Epithelial cell of esophagus (primary cell): ENCODE measurements at regions not wholly inside any gene's neighbourhood (a gene's known extent, or its start where the extent isn't known, plus 50 kb on each side); places are given as distances from the start of the nearest gene placed in this dataset.

Experiments used
- DNase-seq: peaks from one replicate; pipeline ENCODE4 v3.0.0; 2010; ENCODE audit warnings: low read depth
- H3K4me3 ChIP-seq: 2 replicates; pipeline ENCODE4 v1.5.1; 2011; ENCODE audit warnings: mild to moderate bottlenecking, low read length, control low read depth
- TF ChIP-seq, protein P1 (sequence below): IDR thresholded peaks from 2 replicates; pipeline ENCODE4 v1.5.1; 2011; ENCODE audit warnings: low read depth, mild to moderate bottlenecking, low read length, control low read depth, inconsistent platforms; ENCODE audit not compliant: insufficient read depth; ENCODE audit errors: missing control alignments

DNA sequence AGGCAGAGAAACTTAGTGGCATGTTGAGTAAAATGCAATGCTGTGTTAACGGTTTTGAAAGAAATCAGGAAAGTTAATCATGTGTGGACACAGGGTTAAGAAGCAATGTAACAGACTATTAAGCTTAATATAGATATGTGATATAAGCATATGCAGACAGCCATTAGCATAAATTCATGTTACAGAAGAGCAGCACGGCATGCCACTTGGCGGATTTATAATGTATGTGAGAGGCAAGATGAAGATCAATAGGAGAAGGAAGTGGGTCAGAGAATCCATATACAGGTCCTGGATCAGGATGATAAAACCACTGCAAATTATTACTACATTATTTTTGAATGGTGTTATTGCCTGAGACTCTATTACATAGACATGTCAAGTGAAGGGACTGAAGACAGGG lies 694.3 kb downstream of the MCTP2 start:
- no peak for DNase-seq
- TF ChIP-seq, protein P1, sequence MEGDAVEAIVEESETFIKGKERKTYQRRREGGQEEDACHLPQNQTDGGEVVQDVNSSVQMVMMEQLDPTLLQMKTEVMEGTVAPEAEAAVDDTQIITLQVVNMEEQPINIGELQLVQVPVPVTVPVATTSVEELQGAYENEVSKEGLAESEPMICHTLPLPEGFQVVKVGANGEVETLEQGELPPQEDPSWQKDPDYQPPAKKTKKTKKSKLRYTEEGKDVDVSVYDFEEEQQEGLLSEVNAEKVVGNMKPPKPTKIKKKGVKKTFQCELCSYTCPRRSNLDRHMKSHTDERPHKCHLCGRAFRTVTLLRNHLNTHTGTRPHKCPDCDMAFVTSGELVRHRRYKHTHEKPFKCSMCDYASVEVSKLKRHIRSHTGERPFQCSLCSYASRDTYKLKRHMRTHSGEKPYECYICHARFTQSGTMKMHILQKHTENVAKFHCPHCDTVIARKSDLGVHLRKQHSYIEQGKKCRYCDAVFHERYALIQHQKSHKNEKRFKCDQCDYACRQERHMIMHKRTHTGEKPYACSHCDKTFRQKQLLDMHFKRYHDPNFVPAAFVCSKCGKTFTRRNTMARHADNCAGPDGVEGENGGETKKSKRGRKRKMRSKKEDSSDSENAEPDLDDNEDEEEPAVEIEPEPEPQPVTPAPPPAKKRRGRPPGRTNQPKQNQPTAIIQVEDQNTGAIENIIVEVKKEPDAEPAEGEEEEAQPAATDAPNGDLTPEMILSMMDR: no peak
- H3K4me3 ChIP-seq: no peak overlapping the region

DNA sequence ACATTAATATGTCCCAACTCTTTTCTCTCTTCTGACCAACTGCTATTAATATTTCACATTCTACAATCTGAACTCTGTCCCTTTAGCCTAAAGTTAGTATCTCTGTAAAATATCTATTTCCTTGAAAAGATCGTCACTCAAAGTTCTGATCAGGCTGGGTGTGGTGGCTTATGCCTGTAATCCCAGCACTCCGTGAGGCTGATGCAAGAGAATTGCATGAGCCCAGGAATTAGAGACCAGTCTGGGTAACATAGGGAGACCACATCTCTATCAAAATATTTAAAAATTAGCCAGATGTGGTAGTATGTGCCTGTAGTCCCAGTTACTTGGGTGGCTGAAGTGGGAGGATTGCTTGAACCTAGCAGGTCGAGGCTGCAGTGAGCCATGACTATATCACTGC lies 695.6 kb downstream of the MCTP2 start:
- H3K4me3 ChIP-seq: no peak overlapping the region
- no peak for DNase-seq
- TF ChIP-seq, protein P1: no peak

DNA sequence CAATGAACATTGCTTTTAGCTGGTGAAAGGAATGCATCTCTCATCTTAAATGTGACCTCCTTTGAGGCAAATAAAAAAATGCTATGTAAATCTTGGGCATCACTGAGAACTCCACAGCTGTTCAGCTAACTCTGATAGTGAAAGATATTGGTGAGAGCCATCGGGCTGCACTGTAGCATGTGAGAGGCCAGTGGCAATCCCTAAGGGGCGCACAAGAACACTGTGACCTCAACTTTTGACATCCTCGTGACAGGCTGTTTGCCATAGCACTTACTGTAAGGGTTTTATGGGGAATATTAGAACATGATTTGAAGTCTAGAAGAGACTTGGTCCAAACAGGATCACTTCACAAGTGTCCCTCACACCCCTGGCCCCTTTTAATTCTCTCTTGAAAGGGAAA lies 697.9 kb downstream of the MCTP2 start:
- no peak overlapping the region for H3K4me3 ChIP-seq
- TF ChIP-seq, protein P1: no peak
- no peak for DNase-seq

DNA sequence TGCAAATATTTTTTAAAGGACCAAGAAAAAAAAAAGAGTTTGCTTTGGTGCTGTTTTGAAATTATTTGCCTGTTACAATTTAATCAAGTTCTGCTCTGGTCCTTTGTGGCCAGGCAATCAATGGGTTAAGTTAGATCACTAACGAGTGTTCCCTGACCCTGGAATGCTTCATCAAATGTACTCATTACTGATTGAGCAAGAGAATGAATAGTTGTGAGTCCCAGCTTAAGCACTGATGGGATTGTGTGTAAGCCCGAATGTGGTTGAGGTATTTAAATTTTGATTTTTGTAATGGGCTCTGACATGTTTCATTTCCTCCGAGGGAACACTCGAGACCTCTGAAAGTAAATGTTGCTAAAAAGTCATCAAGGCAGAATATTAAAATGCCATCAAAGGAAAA lies 699.1 kb downstream of the MCTP2 start:
- peak; percentile 66 for DNase-seq

DNA sequence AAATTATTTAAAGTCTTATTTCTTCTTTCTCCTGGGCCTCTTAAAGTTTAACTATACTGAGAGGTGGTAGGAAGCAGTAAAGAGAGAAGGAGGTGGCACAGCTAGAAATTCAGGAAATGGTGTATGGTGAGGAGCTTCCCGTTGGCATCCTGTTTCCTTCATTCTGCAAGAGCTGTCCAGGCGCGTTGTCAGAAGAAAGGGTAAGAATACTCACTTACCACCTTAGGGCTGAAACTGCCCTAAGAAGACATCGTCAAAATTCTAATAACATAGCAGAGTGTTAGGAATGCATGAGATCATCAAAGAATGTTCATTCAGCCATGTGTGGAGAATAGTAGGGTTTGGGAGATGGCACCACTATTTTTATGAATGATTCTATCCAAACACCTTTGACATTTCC lies 699.6 kb downstream of the MCTP2 start:
- TF ChIP-seq, protein P1: no peak
- H3K4me3 ChIP-seq: no peak overlapping the region
- peak; percentile 30 for DNase-seq

More for the DNA sequence above, 699.1 kb downstream of the MCTP2 start:
- TF ChIP-seq, protein P1: no peak
- no peak overlapping the region for H3K4me3 ChIP-seq

DNA sequence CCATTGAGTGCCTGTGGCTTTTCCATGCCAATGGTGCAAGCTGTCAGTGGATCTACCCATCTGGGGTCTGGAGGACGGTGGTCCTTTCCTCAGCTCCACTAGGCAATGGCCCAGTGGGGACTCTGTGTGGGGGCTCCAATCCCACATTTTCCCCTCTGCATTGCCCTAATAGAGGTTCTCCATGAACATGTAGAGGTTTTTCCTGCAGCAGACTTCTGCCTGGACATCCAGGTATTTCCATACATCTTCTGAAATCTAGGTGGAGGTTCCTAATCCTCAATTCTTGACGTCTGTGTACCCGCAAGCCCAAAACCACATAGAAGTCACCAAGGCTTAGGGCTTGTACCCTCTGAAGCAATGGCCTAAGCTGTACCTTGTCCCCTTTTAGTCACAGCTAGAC lies 703.1 kb downstream of the MCTP2 start:
- DNase-seq: no peak
- TF ChIP-seq, protein P1: no peak
- no peak overlapping the region for H3K4me3 ChIP-seq

DNA sequence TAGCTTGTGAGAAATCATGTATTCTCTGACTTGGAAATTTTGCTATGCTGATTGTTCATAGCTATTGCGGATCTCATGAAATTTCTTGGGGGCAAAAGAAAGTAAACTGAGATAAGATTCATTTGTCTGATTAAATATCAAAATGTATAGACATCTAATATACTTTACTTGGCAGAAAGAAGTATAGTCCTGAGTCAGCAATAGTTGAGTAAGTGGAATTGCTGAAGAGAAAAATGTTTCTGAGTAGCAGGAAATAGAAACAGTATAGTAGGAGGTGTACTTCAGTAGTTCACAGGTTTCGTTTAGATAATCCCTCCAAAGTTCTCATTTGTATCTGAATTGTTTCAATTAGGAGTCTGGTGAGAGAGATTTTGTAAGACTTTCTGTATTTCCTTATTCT lies 705.9 kb downstream of the MCTP2 start:
- H3K4me3 ChIP-seq: no peak overlapping the region
- no peak for DNase-seq
- TF ChIP-seq, protein P1: no peak
